Lung microvascular endothelial cell (primary cell): ENCODE measurements at regions not wholly inside any gene's neighbourhood (a gene's known extent, or its start where the extent isn't known, plus 50 kb on each side); places are given as distances from the start of the nearest gene placed in this dataset.
"Not testable (repeated sequence)": the region's sequence is repeated elsewhere in the genome, so short reads cannot be mapped to it uniquely, and the experiment has no call there.

Source experiments
- DNase-seq, 2 donors: peaks; one replicate each; pipeline versions ENCODE4 v3.0.0 to v3.0.0-alpha.2; 2010; ENCODE audit warnings: low read depth in 2 of 2

DNA sequence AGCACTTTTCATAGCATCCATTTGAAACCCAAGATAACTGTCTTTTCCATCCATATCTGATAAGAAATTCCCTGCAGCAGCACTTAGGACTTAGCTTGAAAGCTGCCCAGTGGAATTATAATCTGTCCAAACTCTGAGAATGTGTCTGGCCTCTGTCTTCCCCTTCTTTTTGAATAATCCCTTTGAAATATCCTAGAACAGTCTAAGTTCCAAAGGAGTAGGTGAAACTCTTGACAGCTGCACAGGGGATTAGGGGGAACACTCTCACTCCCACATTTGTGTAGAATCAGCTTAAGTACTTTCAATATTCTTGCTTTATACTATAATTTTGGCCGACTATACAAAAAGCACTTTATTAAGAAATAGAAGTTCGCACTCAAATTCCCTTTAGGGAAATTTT is 157.7 kb downstream of the PAPSS1 start:
- no peak for DNase-seq

DNA sequence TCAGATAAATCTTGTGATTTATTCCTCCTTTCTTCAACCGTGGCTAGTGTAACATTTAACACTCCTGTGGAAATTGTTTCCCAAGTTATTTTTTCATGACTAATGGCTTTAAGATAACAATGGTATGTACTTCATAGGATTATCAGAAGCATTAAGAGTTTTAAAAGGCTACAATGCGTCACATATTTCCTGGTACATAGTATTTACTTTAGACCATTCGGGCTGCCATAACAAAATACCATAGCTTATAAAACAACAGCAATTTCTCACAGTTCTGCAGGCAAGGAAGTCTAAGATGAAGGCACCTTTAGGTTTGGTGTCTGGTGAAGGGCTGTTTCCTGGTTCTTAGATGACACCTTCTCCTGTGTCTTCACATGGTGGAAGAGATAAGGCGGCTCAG is 158.6 kb downstream of the PAPSS1 start:
- DNase-seq: peak in 1 of 2 donors; percentile 6

DNA sequence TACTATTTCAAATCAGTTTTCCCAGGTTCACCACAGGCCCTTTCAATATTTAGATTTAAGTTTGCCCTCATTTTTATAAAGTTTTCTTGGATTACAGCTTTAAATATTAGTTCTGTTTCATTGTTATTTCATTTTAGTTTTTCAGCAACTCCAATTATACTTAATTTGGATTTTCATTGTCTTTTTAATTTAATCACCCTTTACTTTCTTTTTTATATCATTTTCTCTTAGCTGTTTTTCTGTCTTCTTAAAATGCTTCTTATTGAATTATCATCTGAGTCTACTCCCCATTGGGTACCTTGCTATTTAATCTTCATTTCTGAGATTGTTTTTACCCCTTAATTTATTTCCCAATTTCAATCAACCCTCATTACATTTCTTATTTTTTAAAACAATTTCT is 160.4 kb downstream of the PAPSS1 start:
- no peak for DNase-seq

GRCh38 chr4:107552306-107552705 is 167.7 kb downstream of the PAPSS1 start:
- no peak for DNase-seq

DNA sequence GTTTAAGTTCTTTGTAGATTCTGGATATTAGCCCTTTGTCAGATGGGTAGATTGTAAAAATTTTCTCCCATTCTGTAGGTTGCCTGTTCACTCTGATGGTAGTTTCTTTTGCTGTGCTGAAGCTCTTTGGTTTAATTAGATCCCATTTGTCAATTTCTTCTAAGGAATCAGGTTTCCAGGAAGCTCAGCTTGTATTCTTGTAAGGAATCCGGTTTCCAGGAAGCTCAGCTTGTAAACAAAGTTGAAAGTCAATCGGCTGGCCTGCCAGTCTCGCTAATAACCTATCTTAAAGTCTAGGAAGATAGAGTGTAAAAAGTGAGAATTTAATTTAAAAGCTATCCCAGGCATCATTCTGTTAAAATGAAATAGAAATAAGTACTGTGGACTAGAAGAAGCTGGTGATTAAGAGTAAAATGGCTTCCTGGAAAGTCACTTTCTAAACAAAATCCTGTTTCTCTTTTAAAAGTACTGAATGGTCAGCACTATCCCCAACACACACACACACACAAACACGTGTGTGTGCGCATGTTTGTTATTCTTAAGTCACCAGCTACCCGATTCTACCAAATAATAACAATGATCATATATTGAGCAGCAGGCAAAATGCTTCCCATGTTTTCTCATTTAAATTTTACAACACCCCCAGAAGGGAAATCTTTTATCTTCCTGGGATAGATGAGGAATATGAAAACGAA is 171.7 kb downstream of the PAPSS1 start:
- peak in 1 of 2 donors; percentile 89 for DNase-seq

DNA sequence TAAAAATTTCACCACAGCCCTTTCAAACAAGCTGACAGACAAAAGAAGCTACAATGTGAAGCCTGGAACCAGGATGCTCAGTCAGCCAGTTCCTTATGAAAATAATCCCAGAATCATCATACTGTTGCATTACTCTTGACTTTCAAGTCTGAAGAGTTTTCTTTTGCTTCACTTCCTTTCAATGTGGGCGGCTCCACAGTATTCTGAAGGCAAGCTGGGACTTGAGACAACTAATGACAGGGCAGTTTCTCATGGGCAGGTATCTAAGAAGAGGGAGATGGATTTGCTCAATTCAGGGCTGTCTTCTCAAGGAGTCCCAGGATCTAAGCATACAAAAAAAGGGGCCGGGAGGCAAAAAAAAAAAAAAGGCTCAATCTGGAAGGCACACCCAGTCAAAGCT is 173.4 kb downstream of the PAPSS1 start:
- no peak for DNase-seq

GRCh38 chr4:107541511-107541910 is 178.5 kb downstream of the PAPSS1 start:
- DNase-seq: no peak

DNA sequence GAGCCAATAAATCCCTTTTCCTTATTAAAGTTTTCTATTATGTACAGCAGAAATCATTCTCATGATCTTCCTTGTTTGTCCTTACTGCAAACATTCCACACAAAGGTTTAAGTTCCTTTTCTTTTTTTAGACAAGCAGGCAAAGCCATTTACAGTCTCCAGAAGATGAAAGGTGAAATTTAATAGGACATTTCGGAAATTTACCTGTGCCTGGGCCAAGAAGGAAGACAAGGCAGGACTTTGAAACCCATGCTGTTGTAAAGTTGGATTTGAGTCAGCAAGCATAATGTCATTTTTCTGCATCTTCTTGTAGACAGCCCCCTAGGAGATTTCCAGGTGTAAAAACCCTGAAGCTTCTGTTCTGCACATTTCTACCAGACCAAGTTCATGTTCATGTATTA is 188.1 kb downstream of the PAPSS1 start:
- no peak for DNase-seq

- DNase-seq: no peak
These were observed 199.7 kb downstream of the PAPSS1 start for GRCh38 chr4:107520368-107520767.

DNA sequence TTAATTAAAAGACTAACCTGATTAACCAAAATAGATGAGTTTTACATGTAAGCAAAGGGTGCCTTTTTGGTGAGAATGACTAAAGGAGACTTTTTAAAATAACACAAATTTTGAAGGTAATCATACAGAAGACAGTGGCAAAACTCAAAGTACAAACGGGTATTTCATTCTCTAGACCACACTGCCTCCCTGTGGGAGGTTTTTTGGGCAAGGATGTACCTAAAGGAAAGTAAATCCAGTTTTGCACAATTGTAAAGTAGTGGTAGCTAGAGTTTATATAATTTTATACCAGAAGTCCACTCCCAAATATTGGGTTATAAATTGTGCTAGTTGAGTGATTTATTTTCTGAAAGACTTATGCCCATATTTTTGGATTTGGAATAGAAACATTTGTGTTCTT is 201.0 kb downstream of the PAPSS1 start:
- DNase-seq: peak in 1 of 2 donors; percentile 54

GRCh38 chr4:107518076-107518475 is 202.0 kb downstream of the PAPSS1 start:
- DNase-seq: no peak

DNA sequence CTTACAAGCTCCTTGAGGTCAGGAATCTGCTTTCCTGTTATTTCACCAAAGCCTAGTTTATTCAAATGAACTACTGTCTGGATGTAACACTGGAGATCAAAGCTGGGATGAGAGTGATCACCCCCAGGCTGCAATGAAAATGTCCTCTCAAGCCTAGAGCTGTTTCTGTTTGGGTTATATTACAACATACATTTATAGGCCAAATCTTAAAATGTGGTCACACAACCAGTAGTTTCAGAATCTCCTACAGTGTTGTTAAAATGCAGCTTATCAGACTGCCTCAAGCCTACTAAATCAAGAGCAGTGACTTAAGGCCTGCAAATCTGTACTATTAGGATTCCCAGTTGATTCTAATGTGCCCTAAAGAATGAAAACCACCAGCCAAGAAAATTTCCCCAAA is 207.5 kb downstream of the PAPSS1 start:
- DNase-seq: no peak

DNA sequence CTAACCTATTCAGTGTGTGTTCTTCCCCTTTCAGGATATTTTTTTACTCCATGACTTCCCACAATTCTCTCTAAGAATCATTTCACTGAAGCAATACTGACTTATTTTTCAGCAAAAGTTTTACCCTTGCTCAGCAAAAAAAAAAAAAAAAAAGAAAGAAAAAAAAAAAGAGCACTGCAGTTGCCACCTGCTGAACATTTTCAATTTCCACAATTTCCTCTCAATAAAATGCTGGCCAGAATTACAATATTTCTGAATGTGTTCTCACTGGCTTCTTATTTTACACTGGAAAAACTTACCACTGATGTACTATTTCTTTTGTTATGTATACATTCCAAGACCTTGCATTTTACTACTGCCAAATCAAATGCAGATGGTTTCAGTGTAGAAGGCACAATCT is 210.4 kb downstream of the PAPSS1 start:
- no peak for DNase-seq

- DNase-seq: no peak
These were observed 219.5 kb downstream of the PAPSS1 start for GRCh38 chr4:107500551-107500950.

- DNase-seq: no peak
These were observed 223.0 kb downstream of the PAPSS1 start for GRCh38 chr4:107497054-107497453.

DNA sequence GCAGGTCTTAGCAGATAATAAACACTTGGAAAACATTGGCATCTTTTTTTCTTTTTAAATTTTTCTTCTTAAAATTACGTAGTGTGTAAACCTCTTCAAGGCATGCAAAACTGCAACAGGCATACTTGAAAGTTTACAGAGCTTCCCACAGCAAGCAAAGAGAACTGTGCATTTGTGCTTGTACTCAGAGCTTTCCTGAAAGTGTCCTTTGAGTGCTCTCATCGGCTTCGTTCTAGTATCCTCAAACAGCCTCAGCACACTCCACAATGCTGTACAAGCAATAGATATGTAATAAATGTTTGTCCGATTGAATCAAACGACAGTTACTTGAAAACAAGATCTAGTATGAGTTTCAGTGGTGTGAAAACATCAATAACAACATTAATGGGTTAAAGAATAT is 227.5 kb downstream of the PAPSS1 start:
- no peak for DNase-seq

GRCh38 chr4:107490116-107490515 is 229.9 kb downstream of the PAPSS1 start:
- no peak for DNase-seq

GRCh38 chr4:107483621-107484020 is 236.4 kb downstream of the PAPSS1 start:
- not testable (repeated sequence) for DNase-seq

- no peak for DNase-seq
These were observed 237.5 kb downstream of the PAPSS1 start for GRCh38 chr4:107482546-107482945.

- DNase-seq: no peak
These were observed 241.6 kb downstream of the PAPSS1 start for GRCh38 chr4:107478327-107478980.

DNA sequence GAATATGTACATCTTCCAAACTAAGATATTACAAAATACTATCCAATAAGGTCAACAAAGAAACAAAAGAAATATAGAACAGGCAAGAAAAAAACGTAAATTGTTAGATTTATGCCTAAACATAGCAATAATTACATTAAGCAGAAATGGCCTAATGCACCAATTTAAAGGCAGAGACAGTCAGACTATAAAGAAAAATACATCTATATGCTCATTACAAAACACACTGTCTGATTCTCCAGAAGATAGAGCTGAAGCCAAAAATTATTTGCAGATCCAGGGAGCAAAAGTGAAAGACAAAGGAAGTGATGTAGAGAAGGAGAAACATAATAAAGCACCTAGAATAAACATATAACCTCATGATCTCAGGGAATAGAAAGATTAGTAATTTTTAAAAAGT is 246.9 kb downstream of the PAPSS1 start:
- DNase-seq: no peak

- no peak for DNase-seq
These were observed 247.6 kb downstream of the PAPSS1 start for GRCh38 chr4:107472265-107472948.

DNA sequence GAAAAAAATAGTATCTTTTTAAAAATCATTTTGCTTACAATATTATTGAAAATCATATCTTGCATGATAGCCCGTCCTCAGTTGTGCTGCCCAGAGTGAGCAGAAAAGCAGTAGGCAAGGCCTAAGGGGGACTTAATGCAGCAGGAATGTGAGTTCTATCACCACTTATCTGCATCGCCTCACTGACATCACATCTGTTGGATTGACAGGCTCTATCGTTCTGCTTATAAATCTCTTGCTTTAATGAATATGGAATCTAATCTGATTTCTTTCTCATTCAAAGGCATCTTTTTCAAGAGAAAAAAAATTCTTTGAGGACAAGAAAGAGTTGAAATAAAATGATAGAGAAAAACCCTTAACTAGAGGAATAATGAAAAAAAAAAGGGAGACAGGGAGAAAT is 249.9 kb downstream of the PAPSS1 start:
- DNase-seq: no peak
